ENCODE measurements at regions not wholly inside any gene's neighbourhood (a gene's known extent, or its start where the extent isn't known, plus 50 kb on each side); places are given as distances from the start of the nearest gene placed in this dataset.

GRCh38 chr11:21635394-21636145 lies 557.3 kb upstream of the ANO5 start:
- TF ChIP-seq POLR2A (IDR thresholded peaks at IDR 0.05) (no peak), CTCF (IDR thresholded peaks at IDR 0.05) (no peak), POLR2AphosphoS5 (IDR thresholded peaks at IDR 0.05) (no peak), EP300 (IDR thresholded peaks at IDR 0.05) (no peak)
